Bronchial epithelial cell (primary cell): ENCODE measurements at regions not wholly inside any gene's neighbourhood (a gene's known extent, or its start where the extent isn't known, plus 50 kb on each side); places are given as distances from the start of the nearest gene placed in this dataset.

Experiments used
- DNase-seq: peaks from one replicate; pipeline ENCODE4 v3.0.0-alpha.2; 2010; ENCODE audit warnings: low read depth
- FAIRE-seq: peaks from 2 replicates; lab custom pipeline; 2011; peaks lifted over from hg19 to GRCh38; lab: Jason Lieb, UNC
- H3K27me3 ChIP-seq: 2 replicates; pipeline ENCODE4 v1.5.1; 2011; ENCODE audit warnings: low read length; ENCODE audit not compliant: control insufficient read depth, insufficient read depth
- H3K36me3 ChIP-seq: 2 replicates; pipeline ENCODE4 v1.5.1; 2011; ENCODE audit warnings: low read length; ENCODE audit not compliant: control insufficient read depth, insufficient read depth
- H3K4me3 ChIP-seq: 2 replicates; pipeline ENCODE4 v1.5.1; 2011; ENCODE audit warnings: mild to moderate bottlenecking, low read depth, low read length, control low read depth
- TF ChIP-seq, protein P1 (sequence below): IDR thresholded peaks from 2 replicates; pipeline ENCODE4 v1.5.1; 2011; ENCODE audit warnings: mild to moderate bottlenecking, moderate library complexity, low read length, control low read depth, inconsistent platforms; ENCODE audit not compliant: insufficient read depth, severe bottlenecking

GRCh38 chrX:45323387-45323786, 122.7 kb upstream of the DIPK2B start:
- Histone ChIP-seq H3K4me3 (no peak overlapping the region), H3K27me3 (no peaks in the 10 kb centered on the region), H3K36me3 (no peaks in the 10 kb centered on the region)
- FAIRE-seq (peak; percentile 75), DNase-seq (peak; percentile 63)
- TF ChIP-seq, protein P1, sequence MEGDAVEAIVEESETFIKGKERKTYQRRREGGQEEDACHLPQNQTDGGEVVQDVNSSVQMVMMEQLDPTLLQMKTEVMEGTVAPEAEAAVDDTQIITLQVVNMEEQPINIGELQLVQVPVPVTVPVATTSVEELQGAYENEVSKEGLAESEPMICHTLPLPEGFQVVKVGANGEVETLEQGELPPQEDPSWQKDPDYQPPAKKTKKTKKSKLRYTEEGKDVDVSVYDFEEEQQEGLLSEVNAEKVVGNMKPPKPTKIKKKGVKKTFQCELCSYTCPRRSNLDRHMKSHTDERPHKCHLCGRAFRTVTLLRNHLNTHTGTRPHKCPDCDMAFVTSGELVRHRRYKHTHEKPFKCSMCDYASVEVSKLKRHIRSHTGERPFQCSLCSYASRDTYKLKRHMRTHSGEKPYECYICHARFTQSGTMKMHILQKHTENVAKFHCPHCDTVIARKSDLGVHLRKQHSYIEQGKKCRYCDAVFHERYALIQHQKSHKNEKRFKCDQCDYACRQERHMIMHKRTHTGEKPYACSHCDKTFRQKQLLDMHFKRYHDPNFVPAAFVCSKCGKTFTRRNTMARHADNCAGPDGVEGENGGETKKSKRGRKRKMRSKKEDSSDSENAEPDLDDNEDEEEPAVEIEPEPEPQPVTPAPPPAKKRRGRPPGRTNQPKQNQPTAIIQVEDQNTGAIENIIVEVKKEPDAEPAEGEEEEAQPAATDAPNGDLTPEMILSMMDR: no peak

GRCh38 chrX:45322820-45323219, 122.1 kb upstream of the DIPK2B start:
- TF ChIP-seq, protein P1: no peak
- H3K4me3 ChIP-seq: no peak overlapping the region
- no peaks in the 10 kb centered on the region for H3K36me3 ChIP-seq
- FAIRE-seq (no peak), DNase-seq (peak; percentile 45)
- H3K27me3 ChIP-seq: no peaks in the 10 kb centered on the region

GRCh38 chrX:45322382-45322781, 121.7 kb upstream of the DIPK2B start:
- DNase-seq: peak; percentile 61
- H3K27me3 ChIP-seq: no peaks in the 10 kb centered on the region
- no peak overlapping the region for H3K4me3 ChIP-seq
- no peaks in the 10 kb centered on the region for H3K36me3 ChIP-seq
- TF ChIP-seq, protein P1: peak; percentile 52
- peak; percentile 73 for FAIRE-seq

DNA sequence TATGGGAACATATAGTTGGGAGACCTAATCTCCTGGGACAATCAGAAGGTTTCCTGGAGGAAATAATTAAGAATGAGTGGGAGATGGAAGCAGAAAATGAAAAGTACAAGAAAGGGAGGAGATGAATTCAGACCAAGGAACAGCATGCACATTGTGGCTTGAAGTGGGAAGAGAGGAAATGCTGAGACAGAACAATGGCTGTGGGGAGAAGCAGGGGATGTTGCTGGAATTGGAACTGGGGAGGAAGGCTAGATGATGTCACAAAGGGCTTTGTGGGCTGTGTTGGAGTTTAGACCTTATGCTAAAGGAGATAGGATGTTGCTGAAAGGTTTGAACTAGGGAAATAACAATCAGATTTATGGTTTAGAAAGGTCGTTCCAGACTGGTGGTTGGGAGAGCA, 119.5 kb upstream of the DIPK2B start:
- FAIRE-seq (no peak), DNase-seq (no peak)
- TF ChIP-seq, protein P1: no peak
- Histone ChIP-seq H3K4me3 (no peak overlapping the region), H3K27me3 (no peaks in the 10 kb centered on the region), H3K36me3 (no peaks in the 10 kb centered on the region)

GRCh38 chrX:45309801-45310200, 109.1 kb upstream of the DIPK2B start:
- TF ChIP-seq, protein P1: no peak
- no peak for DNase-seq
- FAIRE-seq: no peak
- Histone ChIP-seq H3K36me3 (no peaks in the 10 kb centered on the region), H3K27me3 (no peaks in the 10 kb centered on the region), H3K4me3 (no peak overlapping the region)

DNA sequence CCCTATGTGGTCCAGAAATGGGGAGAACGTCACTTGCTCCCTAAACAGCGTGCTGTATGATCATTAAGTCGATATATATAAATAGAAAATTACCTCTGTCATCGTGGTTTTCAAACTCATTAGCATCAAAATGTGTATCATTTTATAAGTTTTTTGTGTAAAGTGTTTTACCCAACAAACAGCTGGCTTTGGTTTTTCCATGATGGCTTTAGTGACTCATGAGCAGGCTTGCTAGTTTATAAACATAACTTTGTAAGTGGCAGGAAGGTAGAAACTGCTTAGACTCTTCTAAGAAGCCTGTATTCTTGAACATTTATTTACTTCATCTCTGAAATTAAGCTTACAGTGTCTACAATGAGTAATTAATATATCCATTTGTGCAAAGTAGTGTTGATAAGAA, 108.4 kb upstream of the DIPK2B start:
- FAIRE-seq: no peak
- H3K4me3 ChIP-seq: no peak overlapping the region
- no peaks in the 10 kb centered on the region for H3K36me3 ChIP-seq
- no peaks in the 10 kb centered on the region for H3K27me3 ChIP-seq
- TF ChIP-seq, protein P1: no peak
- no peak for DNase-seq
